22Rv1 (cell line): ENCODE measurements at regions not wholly inside any gene's neighbourhood (a gene's known extent, or its start where the extent isn't known, plus 50 kb on each side); places are given as distances from the start of the nearest gene placed in this dataset.

Source experiments
- ZFX ChIP-seq: fragments of 450-650 bp; IDR thresholded peaks from 2 replicates; pipeline ENCODE4 v1.6.1; 2017; ENCODE audit warnings: antibody characterized with exemption, borderline replicate concordance
- TF ChIP-seq, protein P1 (sequence below): fragments of 450-650 bp; IDR thresholded peaks from 2 replicates; pipeline ENCODE4 v1.5.1; 2017; ENCODE audit warnings: mild to moderate bottlenecking

DNA sequence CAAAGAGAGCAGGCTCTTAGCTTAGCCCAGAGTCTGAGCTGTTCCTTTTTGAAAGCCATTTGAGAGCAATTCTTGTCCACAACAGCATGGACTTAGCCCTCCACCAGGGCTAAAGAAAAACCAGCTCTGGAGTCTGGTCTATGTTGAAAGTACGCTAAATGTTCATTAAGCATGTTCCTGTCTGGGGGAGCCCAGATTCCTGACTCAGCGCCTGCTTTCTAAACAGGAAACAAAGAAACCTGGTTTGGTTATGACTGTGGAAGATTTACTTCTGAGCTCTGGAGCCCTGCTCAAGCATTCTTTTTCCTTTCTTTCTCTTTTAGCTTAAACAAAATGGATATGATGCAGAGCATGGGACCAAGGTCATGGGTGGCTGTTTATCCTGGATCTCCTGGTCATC, 279.8 kb downstream of the RBM43 start:
- TF ChIP-seq, protein P1, sequence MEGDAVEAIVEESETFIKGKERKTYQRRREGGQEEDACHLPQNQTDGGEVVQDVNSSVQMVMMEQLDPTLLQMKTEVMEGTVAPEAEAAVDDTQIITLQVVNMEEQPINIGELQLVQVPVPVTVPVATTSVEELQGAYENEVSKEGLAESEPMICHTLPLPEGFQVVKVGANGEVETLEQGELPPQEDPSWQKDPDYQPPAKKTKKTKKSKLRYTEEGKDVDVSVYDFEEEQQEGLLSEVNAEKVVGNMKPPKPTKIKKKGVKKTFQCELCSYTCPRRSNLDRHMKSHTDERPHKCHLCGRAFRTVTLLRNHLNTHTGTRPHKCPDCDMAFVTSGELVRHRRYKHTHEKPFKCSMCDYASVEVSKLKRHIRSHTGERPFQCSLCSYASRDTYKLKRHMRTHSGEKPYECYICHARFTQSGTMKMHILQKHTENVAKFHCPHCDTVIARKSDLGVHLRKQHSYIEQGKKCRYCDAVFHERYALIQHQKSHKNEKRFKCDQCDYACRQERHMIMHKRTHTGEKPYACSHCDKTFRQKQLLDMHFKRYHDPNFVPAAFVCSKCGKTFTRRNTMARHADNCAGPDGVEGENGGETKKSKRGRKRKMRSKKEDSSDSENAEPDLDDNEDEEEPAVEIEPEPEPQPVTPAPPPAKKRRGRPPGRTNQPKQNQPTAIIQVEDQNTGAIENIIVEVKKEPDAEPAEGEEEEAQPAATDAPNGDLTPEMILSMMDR, result no peak
- no peak for TF ChIP-seq ZFX
